OCI-LY3 (cell line): ENCODE measurements at regions not wholly inside any gene's neighbourhood (a gene's known extent, or its start where the extent isn't known, plus 50 kb on each side); places are given as distances from the start of the nearest gene placed in this dataset.

Source experiments
- CTCF ChIP-seq: fragments of 200-600, 300-600 bp; sonication (generic); IDR thresholded peaks from 2 replicates; pipeline ENCODE4 v1.5.1; 2014; ENCODE audit warnings: antibody characterized with exemption, low read length, low read depth
- EZH2phosphoT487 ChIP-seq: fragments of 200-600 bp; shearing (Covaris generic); IDR thresholded peaks from 2 replicates; pipeline ENCODE4 v1.6.1; 2018; ENCODE audit warnings: antibody characterized with exemption, mixed run types, low read depth

- TF ChIP-seq CTCF (no peak), EZH2phosphoT487 (no peak)
Observed at GRCh38 chr3:177554895-177555759, 357.8 kb upstream of the TBL1XR1 start.
